PC-3 (cell line): ENCODE measurements at regions not wholly inside any gene's neighbourhood (a gene's known extent, or its start where the extent isn't known, plus 50 kb on each side); places are given as distances from the start of the nearest gene placed in this dataset.

Source experiments
- CTCF ChIP-seq: fragments of 300-600 bp; sonication (generic); conservative IDR thresholded peaks from 2 replicates; pipeline ENCODE4 v1.5.1; 2017; ENCODE audit warnings: antibody characterized with exemption, low read depth, mild to moderate bottlenecking, low read length
- EZH2 ChIP-seq: fragments of 300-600 bp; sonication (generic); IDR thresholded peaks from one replicate; pipeline ENCODE4 v1.6.1; 2017; ENCODE audit warnings: antibody characterized with exemption, mild to moderate bottlenecking, low read length; ENCODE audit not compliant: unreplicated experiment
- EZH2phosphoT487 ChIP-seq: fragments of 300-600 bp; sonication (generic); IDR thresholded peaks from 2 replicates; pipeline ENCODE4 v1.6.1; 2018; ENCODE audit warnings: mild to moderate bottlenecking, antibody characterized with exemption, low read length, borderline replicate concordance

GRCh38 chr4:123943976-123944375, 547.4 kb downstream of the SPRY1 start:
- TF ChIP-seq EZH2 (no peak), CTCF (no peak), EZH2phosphoT487 (no peak)
